GM23248 (cell line): ENCODE measurements at regions not wholly inside any gene's neighbourhood (a gene's known extent, or its start where the extent isn't known, plus 50 kb on each side); places are given as distances from the start of the nearest gene placed in this dataset.

Experiments used
- EZH2 ChIP-seq: fragments of 200-600 bp; sonication (generic); IDR thresholded peaks from 2 replicates; pipeline ENCODE4 v1.6.1; 2018; ENCODE audit warnings: antibody characterized with exemption, mild to moderate bottlenecking; ENCODE audit not compliant: insufficient read depth, poor library complexity, severe bottlenecking
- EZH2phosphoT487 ChIP-seq: fragments of 200-600 bp; sonication (generic); IDR thresholded peaks from 2 replicates; pipeline ENCODE4 v1.6.1; 2018; ENCODE audit warnings: antibody characterized with exemption, moderate library complexity, mild to moderate bottlenecking, low read depth; ENCODE audit not compliant: insufficient read depth

GRCh38 chr13:22690756-22691155, 490.0 kb upstream of the SGCG start:
- TF ChIP-seq EZH2 (no peak), EZH2phosphoT487 (no peak)
